Mucosa of stomach (tissue), 1 donor: ENCODE measurements at regions not wholly inside any gene's neighbourhood (a gene's known extent, or its start where the extent isn't known, plus 50 kb on each side); places are given as distances from the start of the nearest gene placed in this dataset.

ENCODE experiments used
- H3K27me3 ChIP-seq: one replicate; pipeline ENCODE4 v1.7.0; 2013; ENCODE audit warnings: mild to moderate bottlenecking, low read length; ENCODE audit not compliant: control insufficient read depth, insufficient read depth
- H3K36me3 ChIP-seq: one replicate; pipeline ENCODE4 v1.7.0; 2013; ENCODE audit warnings: low read length; ENCODE audit not compliant: control insufficient read depth, insufficient read depth
- H3K4me1 ChIP-seq: one replicate; pipeline ENCODE4 v1.7.0; 2013; ENCODE audit warnings: mild to moderate bottlenecking, low read length; ENCODE audit not compliant: control insufficient read depth, insufficient read depth
- H3K4me3 ChIP-seq: one replicate; pipeline ENCODE4 v1.7.0; 2013; ENCODE audit warnings: low read length
- H3K9ac ChIP-seq: one replicate; pipeline ENCODE4 v1.7.0; 2013; ENCODE audit warnings: mild to moderate bottlenecking, low read length, moderate library complexity
- H3K9me3 ChIP-seq: one replicate; pipeline ENCODE4 v1.7.0; 2013; ENCODE audit warnings: mild to moderate bottlenecking, low read length, moderate library complexity; ENCODE audit not compliant: control insufficient read depth
- donor health status: Pancreatic carcinoma.

- Histone ChIP-seq H3K4me1 (peaks cover 11% of the 10 kb centered on the region), H3K27me3 (no peaks in the 10 kb centered on the region), H3K36me3 (no peaks in the 10 kb centered on the region), H3K9ac (peak overlapping the region; percentile 52), H3K9me3 (no peaks in the 10 kb centered on the region), H3K4me3 (no peak overlapping the region)
Observed at GRCh38 chr10:31697271-31698180, 231.1 kb downstream of the ARHGAP12 start.

GRCh38 chr10:31694929-31695837 is 233.4 kb downstream of the ARHGAP12 start:
- Histone ChIP-seq H3K36me3 (no peaks in the 10 kb centered on the region), H3K4me3 (no peak overlapping the region), H3K9ac (no peak overlapping the region), H3K27me3 (no peaks in the 10 kb centered on the region), H3K9me3 (no peaks in the 10 kb centered on the region), H3K4me1 (peaks cover 11% of the 10 kb centered on the region)

- H3K36me3 ChIP-seq: no peaks in the 10 kb centered on the region
- no peaks in the 10 kb centered on the region for H3K27me3 ChIP-seq
- H3K9ac ChIP-seq: no peak overlapping the region
- no peak overlapping the region for H3K4me3 ChIP-seq
- H3K9me3 ChIP-seq: no peaks in the 10 kb centered on the region
- peaks cover 7% of the 10 kb centered on the region for H3K4me1 ChIP-seq
Observed at GRCh38 chr10:31694126-31694685, 234.4 kb downstream of the ARHGAP12 start.

GRCh38 chr10:31693491-31693890 is 235.1 kb downstream of the ARHGAP12 start:
- H3K36me3 ChIP-seq: no peaks in the 10 kb centered on the region
- H3K27me3 ChIP-seq: no peaks in the 10 kb centered on the region
- no peak overlapping the region for H3K4me3 ChIP-seq
- H3K9ac ChIP-seq: no peak overlapping the region
- no peaks in the 10 kb centered on the region for H3K9me3 ChIP-seq
- H3K4me1 ChIP-seq: peaks cover 4% of the 10 kb centered on the region

- Histone ChIP-seq H3K27me3 (no peaks in the 10 kb centered on the region), H3K36me3 (no peaks in the 10 kb centered on the region), H3K9me3 (no peaks in the 10 kb centered on the region), H3K9ac (no peak overlapping the region), H3K4me3 (no peak overlapping the region), H3K4me1 (no peaks in the 10 kb centered on the region)
Observed at GRCh38 chr10:31689233-31689632, 239.4 kb downstream of the ARHGAP12 start.

GRCh38 chr10:31687663-31688482 is 240.8 kb downstream of the ARHGAP12 start:
- no peaks in the 10 kb centered on the region for H3K36me3 ChIP-seq
- no peak overlapping the region for H3K9ac ChIP-seq
- no peak overlapping the region for H3K4me3 ChIP-seq
- H3K27me3 ChIP-seq: no peaks in the 10 kb centered on the region
- H3K9me3 ChIP-seq: no peaks in the 10 kb centered on the region
- no peaks in the 10 kb centered on the region for H3K4me1 ChIP-seq

GRCh38 chr10:31686599-31686998 is 242.0 kb downstream of the ARHGAP12 start:
- H3K9me3 ChIP-seq: no peaks in the 10 kb centered on the region
- no peak overlapping the region for H3K9ac ChIP-seq

GRCh38 chr10:31683682-31684081 is 244.9 kb downstream of the ARHGAP12 start:
- Histone ChIP-seq H3K9me3 (no peaks in the 10 kb centered on the region), H3K4me3 (no peak overlapping the region), H3K36me3 (no peaks in the 10 kb centered on the region), H3K27me3 (no peaks in the 10 kb centered on the region), H3K4me1 (no peaks in the 10 kb centered on the region), H3K9ac (no peak overlapping the region)

More at GRCh38 chr10:31686599-31686998, 242.0 kb downstream of the ARHGAP12 start:
- Histone ChIP-seq H3K36me3 (no peaks in the 10 kb centered on the region), H3K4me1 (no peaks in the 10 kb centered on the region), H3K27me3 (no peaks in the 10 kb centered on the region), H3K4me3 (no peak overlapping the region)

GRCh38 chr10:31679936-31680335 is 248.7 kb downstream of the ARHGAP12 start:
- no peaks in the 10 kb centered on the region for H3K27me3 ChIP-seq
- no peaks in the 10 kb centered on the region for H3K9me3 ChIP-seq
- no peaks in the 10 kb centered on the region for H3K4me1 ChIP-seq
- no peaks in the 10 kb centered on the region for H3K36me3 ChIP-seq
- no peak overlapping the region for H3K4me3 ChIP-seq
- H3K9ac ChIP-seq: no peak overlapping the region

GRCh38 chr10:31678575-31679516 is 249.8 kb downstream of the ARHGAP12 start:
- Histone ChIP-seq H3K9me3 (no peaks in the 10 kb centered on the region), H3K4me1 (no peaks in the 10 kb centered on the region), H3K4me3 (no peak overlapping the region), H3K9ac (no peak overlapping the region), H3K27me3 (no peaks in the 10 kb centered on the region), H3K36me3 (no peaks in the 10 kb centered on the region)
